ENCODE measurements at regions not wholly inside any gene's neighbourhood (a gene's known extent, or its start where the extent isn't known, plus 50 kb on each side); places are given as distances from the start of the nearest gene placed in this dataset.
"Not testable (repeated sequence)": the region's sequence is repeated elsewhere in the genome, so short reads cannot be mapped to it uniquely, and the experiment has no call there.

DNA sequence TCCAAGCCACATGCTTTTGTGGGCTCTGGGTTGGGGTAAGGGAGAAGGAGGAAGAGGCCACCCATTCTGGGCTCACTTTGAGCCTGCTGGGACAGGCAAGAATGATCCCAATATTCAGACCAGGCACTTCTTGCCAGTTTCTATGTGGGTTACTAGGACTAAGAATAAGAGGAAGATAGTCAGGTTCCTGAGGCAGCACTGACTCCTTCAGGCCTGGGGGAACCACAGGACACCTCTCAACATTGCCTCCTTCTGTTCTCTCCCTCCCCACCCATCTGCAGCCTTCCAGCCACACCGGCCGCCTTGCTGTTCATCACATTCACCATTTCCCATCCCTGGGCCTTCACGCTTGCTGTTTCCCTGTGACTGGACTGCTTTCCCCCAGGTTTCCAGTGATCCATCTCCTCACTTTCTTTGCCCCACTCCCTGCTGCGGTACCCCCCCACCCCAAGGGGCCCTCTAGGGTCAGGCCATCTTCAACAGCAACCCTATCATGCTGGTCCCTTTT is 69.2 kb upstream of the SIRPA start:
- no peak for DNase-seq (ENCODE audit: low read depth in 2 of 2)

- no peak for DNase-seq (ENCODE audit: low read depth in 2 of 2)
Observed at GRCh38 chr20:1825507-1825906, 69.7 kb upstream of the SIRPA start.

DNA sequence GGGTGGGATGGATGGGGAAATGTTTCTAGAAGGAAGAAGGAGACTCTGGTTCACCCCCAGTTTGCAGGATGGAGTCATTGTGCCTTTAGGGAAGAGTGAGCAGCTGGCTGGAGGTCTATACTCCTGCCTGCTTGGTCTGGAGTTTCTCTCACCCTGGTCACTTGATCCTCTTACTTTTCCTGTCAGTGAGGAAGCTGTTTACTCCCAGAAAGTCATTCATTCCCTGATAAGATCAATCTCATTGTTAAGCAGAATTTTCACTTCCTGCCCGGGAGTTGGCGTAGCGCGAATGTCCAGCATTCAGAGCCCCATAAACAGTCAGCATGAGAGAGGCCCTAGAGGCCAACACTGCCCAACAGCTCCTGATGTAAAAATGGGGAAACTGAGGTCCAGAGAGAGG is 70.4 kb upstream of the SIRPA start:
- DNase-seq (ENCODE audit: low read depth in 2 of 2): no peak

GRCh38 chr20:1824181-1824580 is 71.0 kb upstream of the SIRPA start:
- DNase-seq (ENCODE audit: low read depth in 2 of 2): no peak

DNA sequence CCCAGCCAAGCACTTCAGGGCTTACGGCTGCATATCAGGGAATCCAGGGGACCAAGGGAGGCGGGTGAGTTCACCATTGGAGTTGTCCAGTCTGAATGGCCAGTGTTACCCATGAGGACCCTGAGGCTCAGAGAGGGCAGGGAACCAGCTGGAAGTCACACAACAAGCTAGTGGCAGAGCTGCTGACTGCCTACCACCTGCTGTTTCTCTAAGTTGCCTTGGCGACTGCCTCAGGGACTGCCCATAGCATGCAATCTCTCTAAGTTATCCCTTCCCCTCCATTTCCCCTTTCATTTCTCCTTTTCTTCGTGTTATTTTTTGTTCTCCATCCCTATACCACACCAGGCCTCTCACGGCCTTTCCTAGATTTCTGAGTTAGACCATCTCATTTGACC is 71.8 kb upstream of the SIRPA start:
- DNase-seq (ENCODE audit: low read depth in 2 of 2): no peak

DNA sequence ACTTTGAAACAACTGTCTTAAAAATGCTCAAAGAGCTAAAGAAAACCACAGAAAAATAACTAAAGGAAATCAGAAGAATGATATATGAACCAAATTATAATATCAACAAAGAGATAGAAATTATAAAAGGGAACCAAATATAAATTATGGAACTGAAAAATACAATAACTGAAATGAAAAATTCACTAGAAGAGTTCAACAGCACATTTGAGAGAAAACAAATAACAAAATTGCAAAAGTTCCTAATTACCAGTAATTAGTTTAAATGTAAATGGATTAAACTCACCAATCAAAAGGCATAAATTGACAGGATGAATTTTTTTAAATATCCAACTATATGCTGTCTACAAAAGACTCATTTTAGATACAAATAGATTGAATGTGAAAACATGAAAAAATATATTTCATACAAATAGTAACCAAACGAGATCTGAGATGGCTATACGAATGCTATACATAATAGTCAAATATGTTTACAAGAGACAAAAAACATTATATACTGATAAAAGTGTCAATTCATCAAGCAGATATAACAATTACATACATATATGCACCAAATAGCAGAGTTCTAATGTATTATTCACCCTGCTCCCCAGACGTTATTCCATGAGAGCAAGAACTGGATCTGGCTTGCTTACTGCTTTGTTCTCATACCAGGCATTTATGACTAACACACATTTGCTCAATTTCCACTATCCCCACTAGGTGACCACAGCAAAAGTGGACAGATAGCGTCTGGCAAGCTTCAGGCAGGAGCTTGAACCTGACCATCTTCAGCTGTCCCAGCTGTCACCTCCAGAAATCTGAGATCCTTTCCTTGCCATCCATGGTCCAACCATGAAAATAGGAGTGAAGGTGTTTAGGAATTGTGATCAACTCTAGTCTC is 72.4 kb upstream of the SIRPA start:
- DNase-seq (ENCODE audit: low read depth in 2 of 2): no peak

DNA sequence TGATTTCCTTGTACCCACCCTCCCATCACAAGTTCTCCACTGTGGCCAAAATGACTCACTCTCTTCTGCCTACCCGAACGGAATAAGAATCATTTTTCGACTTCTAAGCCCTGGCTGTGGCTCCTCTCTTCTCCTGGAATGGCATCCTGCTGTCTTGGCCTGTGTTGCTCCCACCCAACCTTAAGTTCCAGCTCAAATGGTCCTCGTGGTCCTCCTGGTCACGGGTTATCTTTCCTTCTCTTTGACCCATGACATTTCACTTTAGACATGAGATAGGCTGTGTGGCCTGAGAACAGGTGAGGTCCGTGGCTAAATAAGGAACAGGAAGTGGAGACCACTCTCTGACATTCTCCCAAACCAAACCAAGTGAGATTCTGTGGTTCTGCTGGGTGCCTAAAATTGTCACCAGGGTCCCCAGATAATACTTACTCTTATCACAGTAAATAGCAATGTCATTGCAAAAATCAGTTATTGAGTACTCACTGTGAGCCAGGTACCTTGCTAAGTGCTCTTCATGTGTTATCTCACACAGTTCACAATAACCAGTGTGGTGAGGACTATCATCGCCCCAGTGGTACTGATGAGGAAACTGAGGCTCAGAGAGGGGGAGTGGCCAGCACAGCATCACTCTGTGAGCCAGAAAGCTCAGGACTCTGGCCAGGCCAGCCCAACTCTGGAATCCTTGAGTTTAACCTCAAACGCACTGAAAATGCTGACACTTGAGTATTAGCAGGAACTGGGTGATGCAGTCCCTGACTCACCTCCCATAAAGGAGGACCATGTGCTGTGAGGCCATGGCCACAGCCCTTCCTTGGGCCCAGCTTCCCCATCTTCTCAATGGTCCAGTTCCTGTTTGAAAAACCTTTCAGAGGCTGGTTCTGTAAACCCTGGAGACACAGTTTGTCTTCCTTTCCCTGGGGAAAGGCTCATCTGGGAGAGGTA is 74.8 kb upstream of the SIRPA start:
- no peak for DNase-seq (ENCODE audit: low read depth in 2 of 2)

GRCh38 chr20:1819311-1820137 is 75.7 kb upstream of the SIRPA start:
- no peak for DNase-seq (ENCODE audit: low read depth in 2 of 2)

GRCh38 chr20:1818895-1819294 is 76.3 kb upstream of the SIRPA start:
- DNase-seq (ENCODE audit: low read depth in 2 of 2): no peak

DNA sequence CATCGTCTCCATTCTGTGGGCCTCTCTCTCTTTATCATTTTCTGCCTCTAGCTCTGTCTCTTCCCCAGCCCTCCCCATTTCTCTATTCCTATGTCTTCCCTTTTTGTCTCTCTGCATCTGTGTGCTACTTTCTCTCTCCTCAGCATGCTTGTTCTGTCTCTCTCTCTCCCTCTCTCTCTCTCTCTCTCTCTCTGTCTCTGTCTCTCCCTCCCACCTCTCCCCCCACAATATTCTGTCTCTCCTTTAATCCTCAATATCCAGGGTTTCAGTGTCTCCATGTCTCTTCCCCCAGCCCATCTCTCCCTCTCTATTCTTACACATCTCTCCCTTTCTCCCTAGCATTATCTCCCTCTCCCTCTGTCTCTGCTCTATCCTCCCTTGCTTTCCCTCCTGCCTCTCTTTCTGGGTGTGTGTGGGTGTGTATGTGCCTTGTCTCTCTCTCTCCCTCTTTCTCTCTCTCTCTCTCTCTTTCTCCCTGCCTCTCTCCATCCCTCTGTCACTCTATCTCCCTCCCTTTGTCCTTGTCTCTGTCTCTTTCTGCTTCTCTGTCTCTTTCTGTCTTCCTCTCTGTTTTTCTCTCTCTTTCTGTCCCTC is 76.9 kb upstream of the SIRPA start:
- no peak for DNase-seq (ENCODE audit: low read depth in 2 of 2)

DNA sequence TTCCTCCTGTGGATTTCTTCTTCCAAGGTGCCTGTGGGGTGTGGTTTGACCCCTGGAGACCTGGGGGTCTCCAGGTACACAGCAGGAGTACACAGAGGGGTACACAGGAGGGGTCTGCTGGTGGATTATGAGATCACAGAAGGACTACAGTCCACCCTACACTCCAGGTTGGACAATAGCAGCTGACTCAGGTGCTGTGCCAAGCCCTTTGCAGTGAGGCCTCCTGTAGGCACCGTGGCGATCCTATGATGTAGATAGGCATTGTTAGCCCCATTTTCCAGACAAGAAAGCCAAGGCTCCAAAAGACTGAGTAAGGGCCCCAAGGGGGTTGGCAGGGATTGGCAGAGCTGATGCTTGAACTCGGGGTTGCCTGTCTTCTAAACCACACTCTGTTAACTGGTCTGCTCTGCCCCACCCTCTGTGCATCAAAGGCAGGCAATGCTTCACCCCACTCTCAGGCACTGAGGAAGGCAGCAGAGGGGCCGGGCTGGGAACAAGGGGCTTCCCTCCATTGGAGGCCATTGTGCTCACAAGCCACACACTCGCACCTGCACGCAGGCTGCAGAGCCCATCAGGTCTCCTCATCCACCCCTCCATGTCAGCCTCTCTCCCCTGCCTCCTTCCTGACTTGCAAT is 77.5 kb upstream of the SIRPA start:
- no peak for DNase-seq (ENCODE audit: low read depth in 2 of 2)

- no peak for DNase-seq (ENCODE audit: low read depth in 2 of 2)
Observed at GRCh38 chr20:1816384-1817381, 78.5 kb upstream of the SIRPA start.

GRCh38 chr20:1815502-1816085 is 79.6 kb upstream of the SIRPA start:
- DNase-seq (ENCODE audit: low read depth in 2 of 2): no peak

- not testable (repeated sequence) for DNase-seq (ENCODE audit: low read depth in 2 of 2)
Observed at GRCh38 chr20:1814861-1815260, 80.3 kb upstream of the SIRPA start.

DNA sequence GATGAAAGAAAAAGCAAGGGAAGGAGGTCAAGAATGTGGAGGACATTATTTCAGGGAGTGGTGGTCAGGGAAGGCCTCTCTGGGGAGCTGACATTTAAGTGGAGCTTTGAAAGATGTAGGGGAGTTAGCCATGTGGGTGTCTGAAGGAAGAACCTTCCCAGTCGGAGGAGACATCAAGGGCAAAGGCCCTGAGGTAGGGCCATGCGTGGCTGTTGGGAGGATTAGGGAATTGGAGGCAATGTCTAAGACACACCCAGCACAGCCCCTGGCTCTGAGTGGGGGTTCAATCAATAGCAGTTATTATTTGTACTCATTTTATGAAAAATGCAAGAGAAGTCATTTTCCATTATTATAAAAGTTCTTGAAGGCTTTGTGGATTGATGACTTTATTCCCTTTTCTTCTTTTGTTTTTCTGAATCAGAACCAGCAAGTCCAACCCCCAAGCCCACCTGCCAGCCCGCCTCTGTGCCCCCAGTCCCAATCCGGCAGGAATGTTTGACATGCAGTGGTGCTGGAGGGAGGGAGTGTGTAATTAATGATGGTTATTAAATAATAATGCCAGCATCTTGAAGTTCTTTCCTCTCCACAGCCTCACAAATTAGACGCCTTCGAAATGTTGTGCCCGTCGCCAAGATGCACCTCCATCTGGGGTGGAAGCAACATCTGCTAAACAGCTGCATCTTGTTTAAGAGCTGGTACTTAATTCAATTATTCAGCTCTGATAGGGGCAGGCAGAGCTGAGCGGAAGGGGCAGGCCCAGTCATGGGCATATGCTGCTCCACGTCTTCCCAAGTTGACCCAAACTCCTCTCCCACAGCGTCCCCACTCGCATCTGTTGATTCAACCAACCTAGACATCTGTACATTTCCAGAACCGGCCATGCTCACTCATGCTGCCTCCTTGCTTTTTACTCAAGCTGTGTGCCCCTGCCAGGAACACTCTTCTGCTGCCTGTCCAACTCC is 81.3 kb upstream of the SIRPA start:
- no peak for DNase-seq (ENCODE audit: low read depth in 2 of 2)

GRCh38 chr20:1813101-1813529 is 82.1 kb upstream of the SIRPA start:
- no peak for DNase-seq (ENCODE audit: low read depth in 2 of 2)

- DNase-seq (ENCODE audit: low read depth in 2 of 2): no peak
Observed at GRCh38 chr20:1811621-1812498, 83.3 kb upstream of the SIRPA start.

Measured in stimulated activated CD8-positive, alpha-beta memory T cell treated with anti-CD3 and anti-CD28 coated beads, Interleukin-15, amount 100 ng/mL, for 48 hours (primary cell).